Fibroblast of lung (primary cell): ENCODE measurements at regions not wholly inside any gene's neighbourhood (a gene's known extent, or its start where the extent isn't known, plus 50 kb on each side); places are given as distances from the start of the nearest gene placed in this dataset.
A peak's percentile ranks its signal among the peaks of the same experiment; 100 is the strongest.

Experiments
- EZH2 ChIP-seq: IDR thresholded peaks from 2 replicates; pipeline ENCODE4 v1.5.1; 2012; ENCODE audit warnings: low read length, control low read depth, mild to moderate bottlenecking; ENCODE audit errors: missing control alignments
- TF ChIP-seq, protein P1 (sequence below), 2 donors: IDR thresholded peaks in 1 of 2; conservative IDR thresholded peaks in 1 of 2; 1 replicate in 1 of 2; 2 replicates in 1 of 2; pipeline ENCODE4 v1.5.1; 2011 to 2012; ENCODE audit warnings: low read length in 2 of 2, control low read depth in 1 of 2, inconsistent platforms in 1 of 2, low read depth in 1 of 2, mild to moderate bottlenecking in 1 of 2

DNA sequence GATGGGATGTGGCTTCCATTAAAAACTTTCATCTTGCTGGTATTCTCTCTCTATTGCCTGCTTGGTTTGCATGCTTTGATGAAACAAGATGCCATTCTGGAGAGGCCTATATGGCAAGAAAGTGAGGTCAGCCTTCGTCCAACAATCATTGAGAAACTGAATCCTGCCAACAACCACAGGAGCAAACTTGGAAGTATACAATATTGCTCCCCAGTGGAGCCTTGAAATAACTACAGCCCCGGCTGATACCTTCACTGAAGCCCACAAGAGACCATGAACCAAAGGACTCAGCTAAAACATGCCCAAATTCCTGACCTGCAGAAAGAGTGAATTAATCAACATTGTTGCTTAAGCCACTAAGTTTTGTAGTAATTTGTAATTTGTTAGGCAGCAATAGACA, 82.5 kb upstream of the FGF14 start:
- TF ChIP-seq, protein P1, sequence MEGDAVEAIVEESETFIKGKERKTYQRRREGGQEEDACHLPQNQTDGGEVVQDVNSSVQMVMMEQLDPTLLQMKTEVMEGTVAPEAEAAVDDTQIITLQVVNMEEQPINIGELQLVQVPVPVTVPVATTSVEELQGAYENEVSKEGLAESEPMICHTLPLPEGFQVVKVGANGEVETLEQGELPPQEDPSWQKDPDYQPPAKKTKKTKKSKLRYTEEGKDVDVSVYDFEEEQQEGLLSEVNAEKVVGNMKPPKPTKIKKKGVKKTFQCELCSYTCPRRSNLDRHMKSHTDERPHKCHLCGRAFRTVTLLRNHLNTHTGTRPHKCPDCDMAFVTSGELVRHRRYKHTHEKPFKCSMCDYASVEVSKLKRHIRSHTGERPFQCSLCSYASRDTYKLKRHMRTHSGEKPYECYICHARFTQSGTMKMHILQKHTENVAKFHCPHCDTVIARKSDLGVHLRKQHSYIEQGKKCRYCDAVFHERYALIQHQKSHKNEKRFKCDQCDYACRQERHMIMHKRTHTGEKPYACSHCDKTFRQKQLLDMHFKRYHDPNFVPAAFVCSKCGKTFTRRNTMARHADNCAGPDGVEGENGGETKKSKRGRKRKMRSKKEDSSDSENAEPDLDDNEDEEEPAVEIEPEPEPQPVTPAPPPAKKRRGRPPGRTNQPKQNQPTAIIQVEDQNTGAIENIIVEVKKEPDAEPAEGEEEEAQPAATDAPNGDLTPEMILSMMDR (conservative IDR thresholded peaks at IDR 0.05 in 1 of 2, IDR thresholded peaks at IDR 0.05 in 1 of 2; ENCODE audit: low read depth in 1 of 2, low read length in 2 of 2) = peak; percentile 29 to 48
- TF ChIP-seq EZH2 = no peak
